ENCODE measurements at regions not wholly inside any gene's neighbourhood (a gene's known extent, or its start where the extent isn't known, plus 50 kb on each side); places are given as distances from the start of the nearest gene placed in this dataset.

GRCh38 chr16:49910541-49911071 lies 54.7 kb upstream of the ZNF423 start:
- DNase-seq (ENCODE audit: low read depth, low spot score) (no peak), FAIRE-seq (no peak), ATAC-seq (no peak)
- no peak for TF ChIP-seq DPF2 (IDR thresholded peaks at IDR 0.05)
- no peak for TF ChIP-seq RUNX3 (IDR thresholded peaks at IDR 0.05; ENCODE audit: low read length)
- no peak overlapping the region for H2AFZ ChIP-seq (ENCODE audit: control insufficient read depth, low read depth, low read length)
- intact Hi-C loops (cut with micrococcal nuclease; ENCODE audit: unreplicated experiment) (no loop called here), in situ Hi-C loops (cut with MboI) (no loop called here)
- ChIA-PET POLR2A (no interaction called here), CTCF (no interaction called here), RAD21 (ENCODE audit: unreplicated experiment) (no interaction called here), SMC1A (ENCODE audit: uncharacterized antibody, unreplicated experiment) (no interaction called here)
- H3K4me2 ChIP-seq (ENCODE audit: control insufficient read depth, insufficient read depth), result no peak overlapping the region
- H3K36me3 ChIP-seq (ENCODE audit: control insufficient read depth in 2 of 2, insufficient read depth in 2 of 2, low read length in 1 of 2), result no peaks in the 10 kb centered on the region
- H3K4me1 ChIP-seq (ENCODE audit: control insufficient read depth, insufficient read depth, low read length), result no peaks in the 10 kb centered on the region
- no peak overlapping the region for H3K27ac ChIP-seq (ENCODE audit: control insufficient read depth, insufficient read depth)
- no peaks in the 10 kb centered on the region; a peak in 1 of 4 replicates for H3K27me3 ChIP-seq (replicated peaks in 1 of 2; ENCODE audit: control insufficient read depth in 2 of 2, insufficient read depth in 2 of 2, low read length in 1 of 2)
- H3K4me3 ChIP-seq, result no peak overlapping the region
- WGBS (ENCODE audit: insufficient coverage, insufficient replicate concordance, low lambda C conversion rate, missing lambda C conversion rate), result 26% methylated on average over 14 of the region's 14 CpGs
- no TSS peak for BruUV-seq (replicated peaks)
- no peak overlapping the region for H3K9ac ChIP-seq (ENCODE audit: control insufficient read depth, insufficient read depth, low read length)
- no peaks in the 10 kb centered on the region for H4K20me1 ChIP-seq (ENCODE audit: control insufficient read depth, insufficient read depth)
- no peaks in the 10 kb centered on the region for H3K79me2 ChIP-seq (ENCODE audit: control insufficient read depth, insufficient read depth, low read length)
- H3K9me3 ChIP-seq (replicated peaks; ENCODE audit: control insufficient read depth, insufficient read depth, low read length), result no peaks in the 10 kb centered on the region; the same call in 2 of the 3 replicates

DNA sequence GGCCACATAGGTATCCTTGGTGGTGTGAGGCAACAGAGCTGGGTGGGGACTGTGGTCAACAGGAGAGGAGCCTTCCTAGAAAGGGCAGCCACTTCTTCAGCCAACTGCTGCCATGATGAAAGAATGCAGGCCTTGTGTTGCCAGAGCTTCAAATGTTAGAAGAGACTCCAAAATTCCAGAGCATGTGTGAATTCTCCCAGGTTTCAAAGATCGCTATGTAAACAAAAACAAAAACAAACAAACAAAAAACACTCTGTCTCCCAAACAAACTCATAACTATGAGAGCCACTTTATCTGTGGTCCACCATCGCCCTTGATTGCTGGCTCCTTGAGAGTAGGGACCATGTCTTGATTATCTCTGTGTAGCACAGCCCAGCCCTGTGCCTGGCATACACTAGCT lies 55.5 kb upstream of the ZNF423 start:
- ATAC-seq, result no peak
- no peak for FAIRE-seq
- Histone ChIP-seq H3K4me2 (ENCODE audit: control insufficient read depth, insufficient read depth) (no peak overlapping the region), H3K27ac (ENCODE audit: control insufficient read depth, insufficient read depth) (no peak overlapping the region), H2AFZ (ENCODE audit: control insufficient read depth, low read depth, low read length) (no peak overlapping the region), H3K79me2 (ENCODE audit: control insufficient read depth, insufficient read depth, low read length) (no peaks in the 10 kb centered on the region), H3K4me3 (no peak overlapping the region), H3K9ac (ENCODE audit: control insufficient read depth, insufficient read depth, low read length) (no peak overlapping the region), H3K36me3 (ENCODE audit: control insufficient read depth in 2 of 2, insufficient read depth in 2 of 2, low read length in 1 of 2) (no peaks in the 10 kb centered on the region), H3K9me3 (replicated peaks; ENCODE audit: control insufficient read depth, insufficient read depth, low read length) (no peaks in the 10 kb centered on the region; the same call in 2 of the 3 replicates), H3K27me3 (replicated peaks in 1 of 2; ENCODE audit: control insufficient read depth in 2 of 2, insufficient read depth in 2 of 2, low read length in 1 of 2) (no peaks in the 10 kb centered on the region; a peak in 1 of 4 replicates), H3K4me1 (ENCODE audit: control insufficient read depth, insufficient read depth, low read length) (no peaks in the 10 kb centered on the region), H4K20me1 (ENCODE audit: control insufficient read depth, insufficient read depth) (no peaks in the 10 kb centered on the region)
- no TSS peak for BruUV-seq (replicated peaks)
- in situ Hi-C loops (cut with MboI), result no loop called here
- intact Hi-C loops (cut with micrococcal nuclease; ENCODE audit: unreplicated experiment), result no loop called here
- WGBS (ENCODE audit: insufficient coverage, insufficient replicate concordance, low lambda C conversion rate, missing lambda C conversion rate), result 12% methylated on average over 2 of the region's 2 CpGs
- RAD21 ChIA-PET (ENCODE audit: unreplicated experiment), result no interaction called here
- no peak for DNase-seq (ENCODE audit: low read depth, low spot score)
- SMC1A ChIA-PET (ENCODE audit: uncharacterized antibody, unreplicated experiment), result no interaction called here
- POLR2A ChIA-PET, result no interaction called here
- CTCF ChIA-PET, result no interaction called here
- TF ChIP-seq, protein P1, sequence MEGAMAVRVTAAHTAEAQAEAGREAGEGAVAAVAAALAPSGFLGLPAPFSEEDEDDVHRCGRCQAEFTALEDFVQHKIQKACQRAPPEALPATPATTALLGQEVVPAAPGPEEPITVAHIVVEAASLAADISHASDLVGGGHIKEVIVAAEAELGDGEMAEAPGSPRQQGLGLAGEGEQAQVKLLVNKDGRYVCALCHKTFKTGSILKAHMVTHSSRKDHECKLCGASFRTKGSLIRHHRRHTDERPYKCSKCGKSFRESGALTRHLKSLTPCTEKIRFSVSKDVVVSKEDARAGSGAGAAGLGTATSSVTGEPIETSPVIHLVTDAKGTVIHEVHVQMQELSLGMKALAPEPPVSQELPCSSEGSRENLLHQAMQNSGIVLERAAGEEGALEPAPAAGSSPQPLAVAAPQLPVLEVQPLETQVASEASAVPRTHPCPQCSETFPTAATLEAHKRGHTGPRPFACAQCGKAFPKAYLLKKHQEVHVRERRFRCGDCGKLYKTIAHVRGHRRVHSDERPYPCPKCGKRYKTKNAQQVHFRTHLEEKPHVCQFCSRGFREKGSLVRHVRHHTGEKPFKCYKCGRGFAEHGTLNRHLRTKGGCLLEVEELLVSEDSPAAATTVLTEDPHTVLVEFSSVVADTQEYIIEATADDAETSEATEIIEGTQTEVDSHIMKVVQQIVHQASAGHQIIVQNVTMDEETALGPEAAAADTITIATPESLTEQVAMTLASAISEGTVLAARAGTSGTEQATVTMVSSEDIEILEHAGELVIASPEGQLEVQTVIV (IDR thresholded peaks at IDR 0.05; ENCODE audit: borderline replicate concordance, partially characterized antibody), result no peak
- TF ChIP-seq, protein P2, sequence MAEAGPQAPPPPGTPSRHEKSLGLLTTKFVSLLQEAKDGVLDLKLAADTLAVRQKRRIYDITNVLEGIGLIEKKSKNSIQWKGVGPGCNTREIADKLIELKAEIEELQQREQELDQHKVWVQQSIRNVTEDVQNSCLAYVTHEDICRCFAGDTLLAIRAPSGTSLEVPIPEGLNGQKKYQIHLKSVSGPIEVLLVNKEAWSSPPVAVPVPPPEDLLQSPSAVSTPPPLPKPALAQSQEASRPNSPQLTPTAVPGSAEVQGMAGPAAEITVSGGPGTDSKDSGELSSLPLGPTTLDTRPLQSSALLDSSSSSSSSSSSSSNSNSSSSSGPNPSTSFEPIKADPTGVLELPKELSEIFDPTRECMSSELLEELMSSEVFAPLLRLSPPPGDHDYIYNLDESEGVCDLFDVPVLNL (IDR thresholded peaks at IDR 0.05; ENCODE audit: low read depth, low read length), result no peak
- TF ChIP-seq YY1 (IDR thresholded peaks at IDR 0.05; ENCODE audit: low read depth, low read length) (no peak), DPF2 (IDR thresholded peaks at IDR 0.05) (no peak), SMAD1 (IDR thresholded peaks at IDR 0.05; ENCODE audit: low read depth, partially characterized antibody) (no peak)
- TF ChIP-seq, protein P3, sequence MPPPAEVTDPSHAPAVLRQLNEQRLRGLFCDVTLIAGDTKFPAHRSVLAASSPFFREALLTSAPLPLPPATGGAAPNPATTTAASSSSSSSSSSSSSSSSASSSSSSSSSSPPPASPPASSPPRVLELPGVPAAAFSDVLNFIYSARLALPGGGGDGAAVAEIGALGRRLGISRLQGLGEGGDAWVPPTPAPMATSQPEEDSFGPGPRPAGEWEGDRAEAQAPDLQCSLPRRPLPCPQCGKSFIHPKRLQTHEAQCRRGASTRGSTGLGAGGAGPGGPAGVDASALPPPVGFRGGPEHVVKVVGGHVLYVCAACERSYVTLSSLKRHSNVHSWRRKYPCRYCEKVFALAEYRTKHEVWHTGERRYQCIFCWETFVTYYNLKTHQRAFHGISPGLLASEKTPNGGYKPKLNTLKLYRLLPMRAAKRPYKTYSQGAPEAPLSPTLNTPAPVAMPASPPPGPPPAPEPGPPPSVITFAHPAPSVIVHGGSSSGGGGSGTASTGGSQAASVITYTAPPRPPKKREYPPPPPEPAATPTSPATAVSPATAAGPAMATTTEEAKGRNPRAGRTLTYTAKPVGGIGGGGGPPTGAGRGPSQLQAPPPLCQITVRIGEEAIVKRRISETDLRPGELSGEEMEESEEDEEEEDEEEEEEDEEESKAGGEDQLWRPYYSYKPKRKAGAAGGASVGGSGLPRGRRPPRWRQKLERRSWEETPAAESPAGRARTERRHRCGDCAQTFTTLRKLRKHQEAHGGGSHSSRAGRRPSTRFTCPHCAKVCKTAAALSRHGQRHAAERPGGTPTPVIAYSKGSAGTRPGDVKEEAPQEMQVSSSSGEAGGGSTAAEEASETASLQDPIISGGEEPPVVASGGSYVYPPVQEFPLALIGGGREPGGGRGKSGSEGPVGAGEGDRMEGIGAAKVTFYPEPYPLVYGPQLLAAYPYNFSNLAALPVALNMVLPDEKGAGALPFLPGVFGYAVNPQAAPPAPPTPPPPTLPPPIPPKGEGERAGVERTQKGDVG (CRISPR knock-in tag; IDR thresholded peaks at IDR 0.05), result no peak

Measured in GM12878 (cell line).